H9 (cell line): ENCODE measurements at regions not wholly inside any gene's neighbourhood (a gene's known extent, or its start where the extent isn't known, plus 50 kb on each side); places are given as distances from the start of the nearest gene placed in this dataset.

ENCODE experiments used
- DNase-seq: peaks from one replicate; pipeline ENCODE4 v3.0.0-alpha.2; 2017
- H2AFZ ChIP-seq: one replicate; pipeline ENCODE4 v1.6.1; 2013; ENCODE audit warnings: mild to moderate bottlenecking, low read length, control low read depth, moderate library complexity
- H2AK5ac ChIP-seq: 2 replicates; pipeline ENCODE4 v1.6.1; 2013; ENCODE audit warnings: low read length, control low read depth, mixed read lengths; ENCODE audit not compliant: insufficient read length
- H2BK120ac ChIP-seq: one replicate; pipeline ENCODE4 v1.6.1; 2013; ENCODE audit warnings: low read depth, mild to moderate bottlenecking, low read length, control low read depth, inconsistent platforms; ENCODE audit not compliant: poor library complexity, severe bottlenecking
- H2BK12ac ChIP-seq: 2 replicates; pipeline ENCODE4 v1.6.1; 2013; ENCODE audit warnings: low read length, control low read depth, mixed read lengths, low read depth; ENCODE audit not compliant: insufficient read length
- H2BK15ac ChIP-seq: 2 replicates; pipeline ENCODE4 v1.6.1; 2013; ENCODE audit warnings: low read depth, low read length, control low read depth
- H2BK20ac ChIP-seq: one replicate; pipeline ENCODE4 v1.6.1; 2013; ENCODE audit warnings: low read depth, mild to moderate bottlenecking, low read length, control low read depth, inconsistent platforms; ENCODE audit not compliant: poor library complexity, severe bottlenecking
- H2BK5ac ChIP-seq: 2 replicates; pipeline ENCODE4 v1.6.1; 2013; ENCODE audit warnings: low read length, control low read depth, mixed read lengths; ENCODE audit not compliant: insufficient read length
- H3K14ac ChIP-seq: 2 replicates; pipeline ENCODE4 v1.6.1; 2013; ENCODE audit warnings: low read length, control low read depth; ENCODE audit not compliant: insufficient read depth
- H3K18ac ChIP-seq: 2 replicates; pipeline ENCODE4 v1.6.1; 2013; ENCODE audit warnings: low read depth, mild to moderate bottlenecking, mixed read lengths, low read length, control low read depth; ENCODE audit not compliant: insufficient read length
- H3K23ac ChIP-seq: 2 replicates; pipeline ENCODE4 v1.6.1; 2013; ENCODE audit warnings: low read length, control low read depth, mixed read lengths, low read depth; ENCODE audit not compliant: insufficient read length
- H3K23me2 ChIP-seq: 2 replicates; pipeline ENCODE4 v1.6.1; 2013; ENCODE audit warnings: low read depth, mild to moderate bottlenecking, mixed read lengths, low read length, control low read depth; ENCODE audit not compliant: insufficient read length, poor library complexity, severe bottlenecking
- H3K27ac ChIP-seq: 2 replicates; pipeline ENCODE4 v1.5.1; 2013; ENCODE audit warnings: low read length, control low read depth, mixed read lengths, low read depth; ENCODE audit not compliant: insufficient read length
- H3K27me3 ChIP-seq: 2 replicates; pipeline ENCODE4 v1.6.1; 2013; ENCODE audit warnings: low read length, control low read depth, inconsistent platforms; ENCODE audit not compliant: insufficient read depth
- H3K4ac ChIP-seq: 2 replicates; pipeline ENCODE4 v1.6.1; 2013; ENCODE audit warnings: low read depth, mild to moderate bottlenecking, control low read depth, inconsistent platforms, low read length, moderate library complexity
- H3K4me1 ChIP-seq: 2 replicates; pipeline ENCODE4 v1.6.1; 2013; ENCODE audit warnings: low read length, control low read depth, inconsistent platforms; ENCODE audit not compliant: insufficient read depth
- H3K4me2 ChIP-seq: 2 replicates; pipeline ENCODE4 v1.6.1; 2013; ENCODE audit warnings: low read length, control low read depth, mixed read lengths; ENCODE audit not compliant: insufficient read length, insufficient read depth
- H3K56ac ChIP-seq: 2 replicates; pipeline ENCODE4 v1.6.1; 2013; ENCODE audit warnings: low read depth, mild to moderate bottlenecking, mixed read lengths, low read length, control low read depth; ENCODE audit not compliant: insufficient read length
- H3K79me1 ChIP-seq: 2 replicates; pipeline ENCODE4 v1.6.1; 2013; ENCODE audit warnings: low read depth, mild to moderate bottlenecking, moderate library complexity, low read length, control low read depth, inconsistent platforms; ENCODE audit not compliant: insufficient read depth, poor library complexity, severe bottlenecking
- H3K79me2 ChIP-seq: 2 replicates; pipeline ENCODE4 v1.6.1; 2013; ENCODE audit warnings: low read length, control low read depth, inconsistent platforms; ENCODE audit not compliant: insufficient read depth
- H3K9ac ChIP-seq: 2 replicates; pipeline ENCODE4 v1.6.1; 2013; ENCODE audit warnings: low read length, control low read depth, mixed read lengths; ENCODE audit not compliant: insufficient read length; ENCODE audit errors: extremely low read depth
- H3K9me3 ChIP-seq: one replicate; pipeline ENCODE4 v1.6.1; 2013; ENCODE audit warnings: low read depth, low read length, inconsistent platforms; ENCODE audit not compliant: control insufficient read depth
- H3T11ph ChIP-seq: one replicate; pipeline ENCODE4 v1.6.1; 2013; ENCODE audit warnings: mild to moderate bottlenecking, low read length, control low read depth, inconsistent platforms
- H4K20me1 ChIP-seq: one replicate; pipeline ENCODE4 v1.6.1; 2013; ENCODE audit not compliant: control insufficient read depth, insufficient read length, insufficient read depth
- H4K5ac ChIP-seq: 2 replicates; pipeline ENCODE4 v1.6.1; 2013; ENCODE audit warnings: low read depth, mild to moderate bottlenecking, mixed read lengths, low read length, control low read depth; ENCODE audit not compliant: insufficient read length
- H4K8ac ChIP-seq: replicated peaks from 2 replicates; pipeline ENCODE4 v1.6.1; 2013; ENCODE audit warnings: low read length, control low read depth, mixed read lengths, low read depth; ENCODE audit not compliant: insufficient read length
- H4K91ac ChIP-seq: 2 replicates; pipeline ENCODE4 v1.6.1; 2013; ENCODE audit warnings: low read depth, mild to moderate bottlenecking, moderate library complexity, mixed read lengths, low read length, control low read depth; ENCODE audit not compliant: insufficient read length
- H3K27ac Mint-ChIP-seq, 3 experiments: 2 replicates in 2 of 3; 3 replicates in 1 of 3; pipeline ENCODE4 v1.8.0; 2020 to 2021; ENCODE audit warnings: mixed read lengths in 3 of 3, mild to moderate bottlenecking in 1 of 3, moderate library complexity in 1 of 3
- H3K27me3 Mint-ChIP-seq: 2 replicates; pipeline ENCODE4 v1.8.0; 2021; ENCODE audit warnings: low read depth, mild to moderate bottlenecking, moderate library complexity, mixed read lengths
- H3K36me3 Mint-ChIP-seq, 3 experiments: 2 replicates in 2 of 3; 3 replicates in 1 of 3; pipeline ENCODE4 v1.8.0; 2020 to 2021; ENCODE audit warnings: low read depth in 3 of 3, mixed read lengths in 3 of 3; ENCODE audit not compliant: insufficient read depth in 1 of 3
- H3K4me1 Mint-ChIP-seq, 2 experiments: 2 replicates each; pipeline ENCODE4 v1.8.0; 2020; ENCODE audit warnings: mixed read lengths in 2 of 2
- H3K4me3 Mint-ChIP-seq, 2 experiments: 2 replicates in 1 of 2; 3 replicates in 1 of 2; pipeline ENCODE4 v1.8.0; 2020 to 2021; ENCODE audit warnings: mild to moderate bottlenecking in 2 of 2, mixed read lengths in 2 of 2, moderate library complexity in 1 of 2
- H3K9me3 Mint-ChIP-seq, 2 experiments: 2 replicates in 1 of 2; 3 replicates in 1 of 2; pipeline ENCODE4 v1.8.0; 2020; ENCODE audit warnings: mild to moderate bottlenecking in 2 of 2, mixed read lengths in 2 of 2, moderate library complexity in 1 of 2
- CTCF ChIP-seq: fragments of 200-600 bp; sonication (generic); conservative IDR thresholded peaks from 3 replicates; pipeline ENCODE4 v1.8.0; 2021; ENCODE audit warnings: antibody characterized with exemption, mild to moderate bottlenecking
- whole genome bisulfite sequencing: extraction: QIAGEN DNeasy Blood & Tissue Kit; methylation state at CpG from one replicate; pipeline ENCODE4 v1.1.7; 2013; ENCODE audit warnings: missing lambda C conversion rate, low lambda C conversion rate, mixed read lengths; ENCODE audit not compliant: insufficient read length; ENCODE audit errors: extremely low coverage; 5-methylcytosine and 5-hydroxymethylcytosine counted together

GRCh38 chr6:84581494-84582259 is 182.7 kb downstream of the TBX18 start:
- no peaks in the 10 kb centered on the region; a peak in 2 of 4 replicates for H3K4me1 Mint-ChIP-seq

More at GRCh38 chr6:84581494-84582259, 182.7 kb downstream of the TBX18 start:
- TF ChIP-seq CTCF, result no peak
- no peak for DNase-seq
- Mint-ChIP-seq H3K36me3 (peaks cover 2 to 12% (median 5%) of the 10 kb centered on the region in 3 experiments; a peak in 6 of 7 replicates), H3K27me3 (no peaks in the 10 kb centered on the region), H3K4me3 (no peak overlapping the region), H3K9me3 (peaks cover 8 to 11% of the 10 kb centered on the region in 2 experiments; a peak in 4 of 5 replicates), H3K27ac (no peak overlapping the region)
- Histone ChIP-seq H3K9ac (no peak overlapping the region), H3K79me1 (no peaks in the 10 kb centered on the region), H2BK20ac (no peak overlapping the region), H3T11ph (no peak overlapping the region), H2AK5ac (no peak overlapping the region), H2BK5ac (no peak overlapping the region), H3K9me3 (no peaks in the 10 kb centered on the region), H2AFZ (no peak overlapping the region), H3K4ac (no peak overlapping the region), H4K91ac (no peak overlapping the region), H3K18ac (no peak overlapping the region), H2BK120ac (no peak overlapping the region), H3K79me2 (no peaks in the 10 kb centered on the region), H3K56ac (no peak overlapping the region), H3K27me3 (no peaks in the 10 kb centered on the region), H3K23ac (no peak overlapping the region), H3K23me2 (no peaks in the 10 kb centered on the region), H4K5ac (no peak overlapping the region), H2BK15ac (no peak overlapping the region), H2BK12ac (no peak overlapping the region), H3K4me2 (no peak overlapping the region), H4K20me1 (no peaks in the 10 kb centered on the region), H3K4me1 (no peaks in the 10 kb centered on the region), H3K14ac (no peak overlapping the region), H3K27ac (no peak overlapping the region), H4K8ac (no peak overlapping the region)
- no CpG with 5 or more reads among the region's 4 CpGs for WGBS
